Ishikawa (cell line): ENCODE measurements at regions not wholly inside any gene's neighbourhood (a gene's known extent, or its start where the extent isn't known, plus 50 kb on each side); places are given as distances from the start of the nearest gene placed in this dataset.

Experiments
- CREB1 ChIP-seq: IDR thresholded peaks from 2 replicates; pipeline ENCODE4 v1.6.1; 2012; ENCODE audit warnings: low read depth
- EP300 ChIP-seq: IDR thresholded peaks from 2 replicates; pipeline ENCODE4 v1.6.1; 2012; ENCODE audit warnings: borderline replicate concordance
- FOXM1 ChIP-seq: IDR thresholded peaks from 2 replicates; pipeline ENCODE4 v1.6.1; 2012; ENCODE audit warnings: low read depth, borderline replicate concordance
- MAX ChIP-seq: IDR thresholded peaks from 2 replicates; pipeline ENCODE4 v1.6.1; 2012
- NFIC ChIP-seq: IDR thresholded peaks from 2 replicates; pipeline ENCODE4 v1.6.1; 2012
- RAD21 ChIP-seq: IDR thresholded peaks from 2 replicates; pipeline ENCODE4 v1.6.1; 2012; ENCODE audit warnings: low read depth
- REST ChIP-seq: IDR thresholded peaks from 2 replicates; pipeline ENCODE4 v1.6.1; 2012; ENCODE audit warnings: low read depth, mild to moderate bottlenecking
- TAF1 ChIP-seq: IDR thresholded peaks from 2 replicates; pipeline ENCODE4 v1.6.1; 2012; ENCODE audit warnings: low read depth, mild to moderate bottlenecking
- TCF12 ChIP-seq: IDR thresholded peaks from 2 replicates; pipeline ENCODE4 v1.6.1; 2012; ENCODE audit warnings: low read depth
- TEAD4 ChIP-seq: IDR thresholded peaks from 2 replicates; pipeline ENCODE4 v1.6.1; 2012
- YY1 ChIP-seq: IDR thresholded peaks from 2 replicates; pipeline ENCODE4 v1.6.1; 2012; ENCODE audit warnings: low read depth
- ZBTB7A ChIP-seq: IDR thresholded peaks from 2 replicates; pipeline ENCODE4 v1.6.1; 2012; ENCODE audit warnings: low read depth

DNA sequence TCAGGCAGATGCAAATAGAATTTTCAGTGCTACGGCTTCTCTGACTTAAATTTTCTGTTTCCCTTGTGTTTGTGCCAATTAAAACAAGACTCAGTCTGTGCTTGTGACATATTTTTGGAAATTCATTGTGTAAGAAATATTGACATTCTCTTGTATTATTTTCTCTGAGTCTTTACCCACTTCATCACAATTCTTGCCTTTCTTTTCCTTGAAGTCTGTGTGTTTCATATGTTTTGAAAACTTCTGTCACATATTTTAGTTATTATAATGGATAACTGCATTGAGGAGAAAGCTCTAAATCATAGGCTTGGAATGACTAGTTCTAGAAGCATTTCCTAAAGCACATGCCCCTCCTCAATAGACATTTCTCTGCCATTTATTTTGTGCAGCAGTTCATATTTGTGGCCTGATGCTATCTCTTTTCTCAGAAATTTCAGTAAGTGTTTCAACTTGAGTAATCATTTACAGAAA lies 206.6 kb downstream of the PALM2AKAP2 start:
- TF ChIP-seq RAD21 (no peak), TCF12 (no peak), REST (no peak), EP300 (no peak), TAF1 (no peak), CREB1 (no peak), ZBTB7A (no peak), YY1 (no peak), TEAD4 (no peak), NFIC (no peak), MAX (no peak), FOXM1 (no peak)
